Keratinocyte (primary cell): ENCODE measurements at regions not wholly inside any gene's neighbourhood (a gene's known extent, or its start where the extent isn't known, plus 50 kb on each side); places are given as distances from the start of the nearest gene placed in this dataset.

ENCODE experiments used
- DNase-seq: peaks from one replicate; pipeline ENCODE4 v3.0.0-alpha.2; 2011; ENCODE audit warnings: low read depth, missing footprints, low spot score
- FAIRE-seq: peaks from 2 replicates; lab custom pipeline; 2011; peaks lifted over from hg19 to GRCh38; lab: Jason Lieb, UNC
- H2AFZ ChIP-seq: 2 replicates; pipeline ENCODE4 v1.6.0; 2012; ENCODE audit warnings: low read length, control low read depth, inconsistent platforms; ENCODE audit not compliant: control insufficient read depth
- H3K27ac ChIP-seq: 2 replicates; pipeline ENCODE4 v1.5.1; 2011; ENCODE audit warnings: low read length; ENCODE audit not compliant: control insufficient read depth, insufficient read depth
- H3K27me3 ChIP-seq: 3 replicates; pipeline ENCODE4 v1.6.0; 2011; ENCODE audit warnings: low read length; ENCODE audit not compliant: control insufficient read depth, insufficient read depth; ENCODE audit errors: extremely low read depth
- H3K36me3 ChIP-seq, 2 experiments: 2 replicates in 1 of 2; 3 replicates in 1 of 2; pipeline ENCODE4 v1.5.1; 2011; ENCODE audit warnings: low read length in 2 of 2, mild to moderate bottlenecking in 1 of 2; ENCODE audit not compliant: control insufficient read depth in 2 of 2, insufficient read depth in 2 of 2; ENCODE audit errors: extremely low read depth in 1 of 2
- H3K4me1 ChIP-seq: 3 replicates; pipeline ENCODE4 v1.5.1; 2011; ENCODE audit warnings: low read length; ENCODE audit not compliant: control insufficient read depth, insufficient read depth; ENCODE audit errors: extremely low read depth
- H3K4me2 ChIP-seq: 3 replicates; pipeline ENCODE4 v1.6.0; 2011; ENCODE audit warnings: low read depth, low read length; ENCODE audit not compliant: control insufficient read depth, insufficient read depth; ENCODE audit errors: extremely low read depth
- H3K4me3 ChIP-seq, 3 experiments: fragments of 200-600 bp in 1 of 3; sonication (generic) in 1 of 3; 2 replicates in 2 of 3; 3 replicates in 1 of 3; pipeline ENCODE4 v1.5.1; 2011 to 2016; ENCODE audit warnings: low read length in 3 of 3, mild to moderate bottlenecking in 3 of 3, control low read depth in 2 of 3, inconsistent platforms in 1 of 3, low read depth in 1 of 3, mixed read lengths in 1 of 3, mixed run types in 1 of 3, moderate library complexity in 1 of 3; ENCODE audit not compliant: control insufficient read depth in 2 of 3, insufficient read depth in 2 of 3; ENCODE audit errors: extremely low read depth in 1 of 3
- H3K79me2 ChIP-seq: 2 replicates; pipeline ENCODE4 v1.6.0; 2012; ENCODE audit warnings: low read length; ENCODE audit not compliant: control insufficient read depth, insufficient read depth
- H3K9ac ChIP-seq: 3 replicates; pipeline ENCODE4 v1.6.0; 2011; ENCODE audit warnings: low read length; ENCODE audit not compliant: control insufficient read depth, insufficient read depth; ENCODE audit errors: extremely low read depth
- H3K9me1 ChIP-seq: 3 replicates; pipeline ENCODE4 v1.6.0; 2011; ENCODE audit warnings: low read length; ENCODE audit not compliant: control insufficient read depth, insufficient read depth; ENCODE audit errors: extremely low read depth
- H3K9me3 ChIP-seq: 2 replicates; pipeline ENCODE4 v1.5.1; 2012; ENCODE audit warnings: low read depth, low read length; ENCODE audit not compliant: control insufficient read depth
- H4K20me1 ChIP-seq: 3 replicates; pipeline ENCODE4 v1.6.0; 2011; ENCODE audit warnings: low read length; ENCODE audit not compliant: control insufficient read depth, insufficient read depth; ENCODE audit errors: extremely low read depth
- CTCF ChIP-seq, 3 experiments: IDR thresholded peaks in 1 of 3; conservative IDR thresholded peaks in 1 of 3; optimal IDR thresholded peaks in 1 of 3; 2 replicates in 2 of 3; 3 replicates in 1 of 3; pipeline versions ENCODE3 to v1.5.1; 2011; ENCODE audit warnings: low read length in 3 of 3, mild to moderate bottlenecking in 3 of 3, moderate library complexity in 2 of 3, control low read depth in 1 of 3, inconsistent platforms in 1 of 3; ENCODE audit not compliant: insufficient read depth in 2 of 3; ENCODE audit errors: extremely low read depth in 1 of 3
- EZH2 ChIP-seq: IDR thresholded peaks from one replicate; pipeline ENCODE4 v1.6.1; 2012; ENCODE audit warnings: inconsistent platforms, mild to moderate bottlenecking, low read length, moderate library complexity
- dilution Hi-C: fragments of 300-500 bp; cut with MboI; formaldehyde crosslinking; loops from one replicate; pipeline ENCODE4 v1.7.0; 2020; ENCODE audit warnings: low sequenced_read_pairs; ENCODE audit not compliant: extremely low pct_ligation_motif_present

- Histone ChIP-seq H3K9me3 (no peaks in the 10 kb centered on the region), H3K9ac (no peak overlapping the region), H3K4me3 (no peak overlapping the region), H3K4me2 (no peak overlapping the region), H3K27ac (no peak overlapping the region), H4K20me1 (no peaks in the 10 kb centered on the region), H3K9me1 (no peaks in the 10 kb centered on the region), H3K36me3 (no peaks in the 10 kb centered on the region), H2AFZ (no peak overlapping the region), H3K79me2 (no peaks in the 10 kb centered on the region), H3K4me1 (no peaks in the 10 kb centered on the region), H3K27me3 (no peaks in the 10 kb centered on the region)
- dilution Hi-C loops, result no loop called here
- FAIRE-seq (no peak), DNase-seq (no peak)
- TF ChIP-seq CTCF (optimal IDR thresholded peaks at IDR 0.05 in 1 of 3, IDR thresholded peaks at IDR 0.05 in 1 of 3, conservative IDR thresholded peaks at IDR 0.05 in 1 of 3; ENCODE audit: extremely low read depth in 1 of 3, insufficient read depth in 2 of 3, low read length in 3 of 3) (no peak), EZH2 (no peak)
Measured at GRCh38 chr6:97812940-97813339, 529.9 kb upstream of the MMS22L start.

GRCh38 chr6:97813889-97814567, 531.0 kb upstream of the MMS22L start:
- Histone ChIP-seq H4K20me1 (no peaks in the 10 kb centered on the region), H3K36me3 (no peaks in the 10 kb centered on the region), H3K9me3 (no peaks in the 10 kb centered on the region), H3K27me3 (no peaks in the 10 kb centered on the region), H2AFZ (no peak overlapping the region), H3K4me1 (no peaks in the 10 kb centered on the region), H3K27ac (no peak overlapping the region), H3K79me2 (no peaks in the 10 kb centered on the region), H3K9me1 (no peaks in the 10 kb centered on the region), H3K4me3 (no peak overlapping the region), H3K4me2 (no peak overlapping the region), H3K9ac (no peak overlapping the region)
- DNase-seq (no peak), FAIRE-seq (no peak)
- TF ChIP-seq CTCF (optimal IDR thresholded peaks at IDR 0.05 in 1 of 3, IDR thresholded peaks at IDR 0.05 in 1 of 3, conservative IDR thresholded peaks at IDR 0.05 in 1 of 3; ENCODE audit: extremely low read depth in 1 of 3, insufficient read depth in 2 of 3, low read length in 3 of 3), result no peak
- no peak for TF ChIP-seq EZH2
- dilution Hi-C loops, result no loop called here
